GM18517 (cell line): ENCODE measurements at regions not wholly inside any gene's neighbourhood (a gene's known extent, or its start where the extent isn't known, plus 50 kb on each side); places are given as distances from the start of the nearest gene placed in this dataset.
"Not testable (repeated sequence)": the region's sequence is repeated elsewhere in the genome, so short reads cannot be mapped to it uniquely, and the experiment has no call there.

Experiments
- ATAC-seq: cut with Tn5 transposase; IDR thresholded peaks from one replicate; pipeline ENCODE4 v1.9.1; 2021; ENCODE audit warnings: mild to moderate bottlenecking, moderate library complexity; ENCODE audit not compliant: unreplicated experiment

DNA sequence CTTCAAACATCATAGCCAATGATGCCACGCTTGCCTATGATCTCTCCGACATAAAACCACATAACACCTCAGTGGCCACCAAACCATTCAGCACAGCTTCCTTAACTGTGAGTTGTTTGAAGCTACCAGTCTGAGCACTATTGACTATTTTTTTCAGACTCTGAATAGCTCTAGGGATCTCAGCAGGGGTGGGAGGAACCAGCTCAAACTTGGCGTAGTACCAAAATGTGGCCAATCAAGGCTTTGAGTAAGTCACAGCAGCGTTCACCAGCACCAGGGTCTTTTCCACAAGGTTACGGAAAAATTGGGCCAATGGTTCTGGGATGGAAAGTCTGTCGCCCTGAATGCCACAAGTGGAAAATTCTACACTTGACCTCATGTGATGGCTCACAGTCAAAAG, 70.6 kb downstream of the SMPDL3A start:
- ATAC-seq, result no peak

DNA sequence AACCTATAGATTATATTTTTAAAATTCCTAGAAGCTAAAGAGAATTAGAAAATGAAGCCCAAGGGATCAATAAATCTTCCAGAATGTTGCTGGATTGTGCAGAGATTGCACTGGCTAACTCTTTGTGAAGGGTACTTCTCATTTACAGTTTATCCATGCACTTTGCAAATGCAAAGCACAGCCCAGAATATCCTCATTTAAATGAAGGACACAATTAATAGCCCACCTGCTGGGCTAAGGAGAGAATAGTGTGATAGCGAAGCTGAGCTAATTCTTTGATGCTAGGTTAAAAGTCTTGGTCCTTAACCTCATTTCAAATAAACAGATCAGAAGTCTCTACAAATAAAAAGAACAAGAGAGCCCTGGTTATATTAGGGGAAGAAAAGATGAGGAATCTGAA, 72.5 kb downstream of the SMPDL3A start:
- no peak for ATAC-seq

DNA sequence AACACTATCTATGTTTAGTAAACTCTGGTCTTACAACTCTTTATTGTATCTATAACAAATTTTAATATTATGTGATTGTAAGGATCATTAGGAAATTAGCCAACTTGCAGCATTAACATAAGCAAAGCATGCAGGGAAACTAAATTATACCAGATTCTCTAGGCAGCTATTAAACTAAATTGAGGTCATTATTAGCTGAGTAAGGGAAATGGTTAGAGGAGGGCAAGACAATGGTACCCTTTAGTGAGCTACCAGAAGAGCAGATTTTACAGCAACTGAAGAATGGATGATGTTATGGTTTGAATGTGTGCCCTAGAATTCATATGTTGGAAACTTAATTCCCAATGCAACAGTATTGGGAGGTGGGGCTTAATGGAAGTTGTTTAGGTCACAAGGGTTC, 79.1 kb downstream of the SMPDL3A start:
- no peak for ATAC-seq

DNA sequence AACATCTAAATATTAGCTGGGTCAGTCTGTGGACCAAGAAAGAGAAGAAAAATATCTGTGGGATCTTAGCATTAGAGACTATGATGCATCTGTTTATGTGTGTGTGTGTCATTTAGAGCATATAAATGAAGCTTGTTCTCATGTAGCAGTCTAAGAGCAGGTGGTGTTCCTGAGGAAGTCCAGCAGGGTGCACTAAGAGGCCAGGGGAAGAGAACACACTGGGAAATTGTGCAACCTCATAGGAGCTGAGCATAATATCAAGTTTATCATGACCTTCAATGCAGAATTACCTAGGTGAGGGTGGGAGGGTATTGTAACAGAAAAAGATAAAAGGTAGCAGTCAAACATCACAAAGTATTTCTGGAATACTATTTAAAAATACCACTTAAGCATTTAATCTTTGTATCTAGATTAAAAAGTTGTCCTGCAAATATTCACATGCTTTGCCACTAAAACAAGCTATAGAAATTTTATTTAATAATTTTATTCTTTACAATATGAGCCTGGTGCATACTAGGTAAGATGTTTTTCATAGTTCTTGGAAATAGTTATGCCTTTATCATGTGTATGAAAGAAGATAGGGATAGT, 80.5 kb downstream of the SMPDL3A start:
- ATAC-seq, result peak; percentile 69

DNA sequence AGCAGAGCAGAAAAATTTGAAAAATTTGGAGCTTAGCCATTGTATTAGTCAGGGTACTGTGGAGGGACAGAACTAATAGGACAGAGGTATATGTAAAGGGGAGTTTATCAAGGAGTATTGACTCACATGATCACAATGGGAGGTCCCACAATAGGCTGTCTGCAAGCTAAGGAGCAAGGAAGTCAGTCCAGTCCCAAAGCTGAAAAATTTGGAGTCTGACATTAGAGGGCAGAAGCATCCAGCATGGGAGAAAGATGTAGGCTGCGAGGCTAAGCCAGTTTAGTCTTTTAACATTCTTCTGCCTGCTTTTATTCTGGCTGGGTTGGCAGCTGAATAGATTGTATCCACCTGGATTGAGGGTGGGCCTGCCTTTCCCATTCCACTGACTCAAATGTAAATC, 82.0 kb downstream of the SMPDL3A start:
- ATAC-seq, result no peak

DNA sequence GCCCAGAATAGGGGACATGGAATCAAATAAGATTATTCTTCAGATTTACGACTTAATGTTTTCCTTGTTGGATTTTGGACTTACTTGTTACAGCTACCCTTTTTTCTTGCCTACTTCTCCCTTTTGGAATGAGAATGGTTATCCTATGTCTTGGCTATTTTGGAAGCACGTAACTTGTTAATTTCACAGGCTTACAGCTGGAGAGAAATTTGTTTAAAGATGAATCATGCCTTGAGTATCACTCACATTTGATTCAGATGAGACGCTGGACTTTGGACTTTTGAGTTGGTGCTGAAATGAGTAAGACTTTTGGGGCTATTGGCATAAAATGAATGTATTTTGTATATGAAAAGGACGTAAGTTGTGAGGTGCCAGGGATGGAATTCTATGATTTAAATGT, 83.3 kb downstream of the SMPDL3A start:
- peak; percentile 52 for ATAC-seq

DNA sequence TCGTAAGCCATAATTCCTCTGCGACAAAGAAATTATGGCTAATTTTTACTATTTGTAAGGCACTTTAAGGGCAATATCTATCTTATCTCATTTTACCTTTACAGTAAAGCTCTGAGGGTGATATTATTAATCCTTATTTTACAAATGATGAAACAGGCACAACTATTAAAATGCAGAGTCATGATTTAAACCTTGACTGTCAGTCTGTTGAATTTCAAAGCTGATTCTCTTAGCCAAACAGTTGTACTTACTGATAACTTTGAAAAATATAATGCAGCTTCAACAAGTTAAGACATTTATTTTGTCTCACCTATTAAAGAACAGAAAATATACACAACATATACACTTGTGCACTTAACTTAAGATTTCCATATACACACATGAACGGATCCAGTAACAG, 88.2 kb downstream of the SMPDL3A start:
- ATAC-seq, result no peak

DNA sequence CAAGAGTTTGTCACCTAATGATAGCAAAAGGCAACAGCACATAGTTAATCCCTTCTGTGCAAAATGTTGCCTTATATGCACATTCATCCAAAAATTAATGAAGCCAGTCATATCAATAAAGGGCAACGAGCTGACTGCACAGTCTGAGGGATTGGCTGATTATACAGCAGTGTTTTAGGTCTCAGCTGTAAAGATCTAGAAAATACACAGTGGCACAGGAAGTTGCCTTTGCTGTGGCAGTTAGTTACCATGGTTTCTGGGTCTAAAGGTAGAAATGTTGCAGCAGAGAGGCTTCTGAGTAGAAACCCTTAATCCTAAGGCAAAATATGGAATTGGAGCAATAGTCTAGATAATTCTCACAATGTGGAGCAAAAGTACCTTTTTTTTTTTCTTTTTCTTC, 89.7 kb downstream of the SMPDL3A start:
- ATAC-seq, result no peak

DNA sequence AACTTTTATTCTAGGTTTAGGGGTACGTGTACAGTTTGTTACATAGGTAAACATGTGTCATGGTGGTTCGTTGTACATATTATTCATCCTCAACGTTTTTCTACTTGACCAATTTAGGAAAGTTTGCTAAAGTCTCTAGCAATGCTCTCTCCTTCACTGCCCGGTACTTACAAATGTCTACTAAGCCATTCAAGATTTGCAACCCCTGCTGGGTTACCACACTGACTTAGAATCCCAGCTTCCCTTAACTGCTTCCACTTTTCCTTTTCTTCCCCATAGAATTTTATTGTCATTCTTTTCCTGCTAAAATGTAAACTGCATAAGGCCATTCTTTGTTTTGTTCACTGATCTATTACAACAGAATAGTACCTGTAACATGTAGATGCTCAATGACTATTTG, 97.4 kb downstream of the SMPDL3A start:
- no peak for ATAC-seq

DNA sequence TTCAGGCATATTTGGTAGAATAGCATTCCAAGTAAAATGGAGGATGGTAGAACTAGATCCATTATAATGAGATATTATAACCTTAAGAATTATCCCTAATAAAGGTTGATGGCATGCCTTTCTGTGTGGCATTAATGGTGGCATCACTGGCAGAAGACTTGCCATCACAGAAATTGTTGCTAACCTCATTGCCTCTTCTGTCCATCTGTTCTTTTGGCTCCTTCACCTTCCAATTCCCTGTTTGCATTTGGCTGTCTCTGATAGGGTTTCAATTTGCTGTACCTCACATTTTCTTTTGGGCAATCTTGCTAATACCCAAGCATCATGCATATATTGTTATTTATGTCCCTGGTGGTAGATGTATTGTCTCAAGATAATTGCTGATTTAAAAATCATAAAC, 98.9 kb downstream of the SMPDL3A start:
- no peak for ATAC-seq

DNA sequence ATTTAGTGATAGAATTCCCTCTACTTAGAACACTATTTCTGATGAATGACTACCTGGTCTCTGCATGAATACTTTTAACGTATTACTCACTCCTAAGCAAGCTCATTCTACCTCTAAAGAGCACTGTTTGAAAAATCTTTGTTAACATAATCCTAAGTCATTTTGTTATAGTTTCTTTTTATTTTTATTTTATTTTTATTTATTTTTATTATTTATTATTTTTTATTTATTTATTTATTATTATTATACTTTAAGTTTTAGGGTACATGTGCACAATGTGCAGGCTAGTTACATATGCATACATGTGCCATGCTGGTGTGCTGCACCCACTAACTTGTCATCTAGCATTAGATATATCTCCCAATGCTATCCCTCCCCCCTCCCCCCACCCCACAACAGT, 99.6 kb downstream of the SMPDL3A start:
- ATAC-seq, result not testable (repeated sequence)

DNA sequence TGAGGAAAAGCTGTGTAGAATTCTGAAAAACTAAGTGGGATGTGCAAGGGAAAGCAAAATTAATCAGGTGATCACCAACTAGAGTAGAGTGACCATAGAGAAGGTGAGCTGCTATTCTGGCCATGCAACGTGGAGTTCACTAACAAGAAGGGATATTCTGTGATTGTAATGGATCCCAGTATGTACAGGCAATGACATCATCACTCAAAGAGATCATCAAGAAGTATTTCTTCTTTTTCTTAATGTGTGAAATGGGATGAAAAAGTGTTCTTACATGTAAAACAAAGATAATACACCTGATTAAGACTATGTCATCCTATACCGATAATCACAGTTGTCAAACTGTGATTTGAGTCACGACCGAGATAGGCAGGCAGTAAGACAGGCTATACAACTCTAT, 101.2 kb downstream of the SMPDL3A start:
- no peak for ATAC-seq

DNA sequence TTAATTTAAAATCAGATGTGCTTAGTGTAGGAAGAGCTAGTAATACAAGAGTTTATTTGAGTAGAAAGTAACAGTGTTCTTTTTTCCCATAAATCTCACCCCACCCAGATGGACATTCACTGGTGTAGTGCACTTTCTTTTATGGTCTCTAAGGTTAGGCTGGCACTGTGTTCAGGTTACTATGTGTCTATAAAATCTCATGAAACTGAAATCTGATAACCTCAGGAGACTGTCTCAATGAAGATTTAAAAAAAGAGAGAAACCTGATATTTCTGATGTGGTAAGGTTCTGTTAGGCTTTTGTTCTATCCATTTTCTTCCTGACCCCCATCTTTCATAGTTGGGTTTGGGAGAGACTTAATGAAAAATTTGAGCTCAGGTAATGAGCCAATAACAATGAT, 101.2 kb upstream of the CLVS2 start:
- no peak for ATAC-seq

DNA sequence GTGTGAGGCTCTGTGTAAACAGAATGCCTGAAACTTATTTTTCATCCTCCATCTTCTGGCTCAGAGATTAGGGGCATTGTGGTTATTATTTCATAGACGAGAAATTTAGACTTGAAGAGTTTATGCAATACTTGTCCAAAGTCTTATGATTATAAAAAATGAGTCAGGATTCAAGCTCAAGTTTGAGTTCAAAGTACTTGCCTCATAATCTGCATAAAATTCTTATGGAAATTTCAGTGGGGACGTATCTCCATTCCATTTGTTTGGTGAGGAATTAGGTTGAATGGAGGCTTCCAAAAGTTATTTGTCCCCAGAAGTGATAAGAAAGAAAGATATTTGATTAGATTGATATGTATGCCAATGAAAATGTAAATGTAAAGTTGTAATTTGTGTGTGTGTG, 93.7 kb upstream of the CLVS2 start:
- no peak for ATAC-seq

DNA sequence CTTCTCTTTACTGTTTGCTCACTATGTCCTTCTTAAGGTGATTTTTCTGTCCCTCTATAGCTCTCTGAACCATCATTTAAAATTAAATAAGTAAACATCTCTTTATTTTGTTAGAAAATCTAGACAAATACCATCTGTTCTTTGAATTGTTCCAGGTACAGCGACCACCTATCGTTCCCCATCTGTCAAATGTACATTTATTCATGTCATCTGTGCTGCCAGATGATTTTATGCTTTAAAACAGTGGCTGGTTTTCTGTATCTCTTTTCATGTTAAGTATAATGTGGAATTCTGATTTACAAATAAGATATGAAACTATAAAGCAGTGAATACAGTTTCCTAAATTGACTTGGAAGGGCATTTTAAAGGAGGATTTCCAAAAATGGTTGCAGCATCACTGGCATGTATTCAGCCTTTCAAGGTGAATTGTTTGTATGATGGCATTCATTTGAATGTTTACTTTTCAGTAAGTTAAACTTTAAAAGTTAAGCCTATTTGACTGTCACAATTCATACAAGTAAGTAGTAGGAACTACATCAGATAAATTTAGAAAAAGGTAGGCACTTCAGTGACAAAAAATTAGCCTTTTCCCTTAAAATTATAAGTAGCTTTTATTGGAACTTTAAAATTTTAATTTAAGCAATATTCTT, 92.6 kb upstream of the CLVS2 start:
- ATAC-seq, result no peak

DNA sequence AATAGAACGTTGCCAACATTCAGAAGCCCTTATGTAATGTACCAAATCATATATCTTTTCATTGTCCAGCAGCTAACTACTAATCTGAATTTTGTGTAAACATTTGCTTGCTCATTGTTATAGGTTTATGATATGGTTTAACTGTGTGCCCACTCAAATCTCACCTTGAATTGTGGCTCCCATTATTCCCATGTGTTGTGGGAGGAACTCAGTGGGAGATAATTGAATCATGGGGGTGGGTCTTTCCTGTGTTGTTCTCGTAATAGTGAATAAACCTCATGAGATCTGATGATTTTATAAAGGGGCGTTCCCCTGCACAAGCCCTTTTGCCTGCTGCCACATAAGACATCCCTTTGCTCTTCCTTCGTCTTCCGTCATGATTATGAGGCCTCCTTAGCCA, 91.9 kb upstream of the CLVS2 start:
- ATAC-seq, result no peak

DNA sequence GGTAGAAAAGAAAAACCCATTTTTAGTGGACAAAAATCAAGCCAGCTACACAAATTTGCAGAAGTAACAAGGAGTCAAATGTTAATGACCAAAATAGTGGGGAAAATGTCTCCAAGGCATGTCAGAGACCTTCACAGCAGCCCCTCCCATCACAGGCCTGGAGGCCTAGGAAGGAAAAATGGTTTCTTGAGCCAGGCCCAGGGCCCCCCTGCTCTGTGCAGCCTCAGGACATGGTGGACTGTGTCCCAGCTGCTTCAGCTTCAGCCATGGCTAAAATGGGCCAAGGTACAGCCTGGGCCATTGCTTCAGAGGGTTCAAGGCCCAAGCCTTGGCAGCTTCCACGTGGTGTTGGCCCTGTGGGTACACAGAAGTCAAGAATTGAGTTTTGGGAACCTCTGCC, 82.5 kb upstream of the CLVS2 start:
- no peak for ATAC-seq

DNA sequence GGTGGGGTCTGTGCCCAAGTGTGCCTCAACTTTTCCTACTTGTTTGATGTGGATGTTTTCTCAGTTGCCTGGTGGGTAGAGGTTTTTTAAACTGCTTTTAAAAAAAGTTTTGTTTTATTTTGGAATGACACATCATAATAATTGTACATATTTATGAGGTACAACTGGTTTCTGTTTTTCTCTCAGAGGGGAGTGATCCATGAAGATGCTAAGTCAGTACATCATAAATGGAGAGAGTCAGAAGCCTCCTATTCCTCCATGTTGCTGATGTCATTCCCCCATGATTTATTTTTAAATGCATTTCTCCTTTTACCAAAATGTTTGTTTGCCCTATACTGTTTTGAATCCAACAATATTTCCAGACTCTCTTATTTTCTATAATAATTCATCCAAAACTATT, 77.3 kb upstream of the CLVS2 start:
- ATAC-seq, result no peak

DNA sequence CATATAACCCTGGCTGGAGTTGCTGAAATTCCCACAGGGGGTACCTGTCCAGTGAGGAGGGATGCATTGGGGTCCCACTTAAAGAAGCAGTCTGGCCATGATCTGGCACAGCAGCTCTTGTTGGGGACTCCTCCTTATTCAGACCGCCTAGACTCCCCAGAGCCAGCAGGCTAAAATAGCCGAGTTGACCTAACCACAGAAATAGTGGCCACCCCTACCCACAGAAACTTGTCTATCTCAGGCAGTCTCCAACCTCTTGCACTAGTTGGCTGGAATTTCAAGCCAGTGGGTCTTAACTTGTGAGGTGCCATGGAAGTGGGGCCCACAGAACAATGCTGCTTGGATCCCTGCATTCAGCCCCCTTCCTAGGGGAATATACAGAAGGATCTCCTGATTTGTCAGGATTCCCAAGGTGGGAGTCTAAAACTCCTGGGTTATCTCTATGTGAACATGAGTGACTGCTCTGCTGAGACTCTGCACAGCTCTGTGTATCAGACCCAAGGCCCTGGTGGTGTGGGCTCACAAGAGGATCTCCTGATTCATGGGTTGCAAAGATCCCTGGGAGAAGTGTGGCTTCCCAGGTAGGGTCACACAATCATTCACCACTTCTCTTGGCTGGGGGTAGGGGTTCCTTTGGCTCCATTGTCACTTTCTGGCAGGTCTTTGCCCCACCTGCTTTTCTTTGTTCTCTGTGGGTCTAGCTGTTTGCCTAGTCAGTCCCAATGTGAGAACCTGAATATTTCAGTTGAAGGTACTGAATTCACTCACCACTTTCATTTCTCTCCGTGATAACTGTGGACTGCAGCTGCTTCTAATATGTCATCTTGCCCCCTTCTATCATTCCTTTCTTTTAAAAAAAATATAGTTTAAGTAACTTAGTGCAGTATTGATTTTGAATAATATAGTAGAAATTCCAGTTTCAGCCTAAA, 65.5 kb upstream of the CLVS2 start:
- peak; percentile 87 for ATAC-seq

DNA sequence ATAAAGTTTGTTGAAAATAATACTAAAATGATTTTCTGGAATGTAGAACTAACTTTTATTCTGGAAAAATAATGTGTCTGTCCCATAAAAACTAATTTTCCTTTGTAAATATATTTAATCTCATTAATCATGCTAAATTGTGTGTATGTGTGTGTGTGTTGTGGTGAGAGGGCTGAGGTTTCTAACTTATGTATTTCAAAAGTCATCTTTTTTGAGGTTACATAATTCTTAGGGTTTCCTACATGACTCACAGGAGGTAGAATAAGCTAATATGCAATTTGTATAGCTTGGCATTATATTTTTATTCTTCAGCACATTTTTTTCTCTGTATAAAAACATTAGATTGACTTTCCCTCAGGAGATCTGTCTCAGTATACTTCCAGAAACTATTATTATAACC, 64.1 kb upstream of the CLVS2 start:
- no peak for ATAC-seq

DNA sequence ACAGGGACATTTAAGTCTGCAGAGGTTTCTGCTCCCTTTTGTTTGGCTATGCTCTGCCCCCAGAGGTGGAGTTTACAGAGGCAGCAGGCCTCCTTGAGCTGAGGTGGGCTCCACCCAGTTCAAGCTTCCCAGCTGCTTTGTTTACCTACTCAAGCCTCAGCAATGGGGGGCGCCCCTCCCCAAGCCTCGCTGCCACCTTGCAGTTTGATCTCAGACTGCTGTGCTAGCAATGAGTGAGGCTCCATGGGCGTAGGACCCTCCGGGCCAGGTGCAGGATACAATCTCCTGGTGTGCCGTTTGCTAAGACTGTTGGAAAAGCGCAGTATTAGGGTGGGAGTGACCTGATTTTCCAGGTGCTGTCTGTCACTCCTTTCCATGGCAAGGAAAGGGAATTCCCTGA, 51.1 kb upstream of the CLVS2 start:
- ATAC-seq, result not testable (repeated sequence)
